Neuron (in vitro differentiated cells): ENCODE measurements at regions not wholly inside any gene's neighbourhood (a gene's known extent, or its start where the extent isn't known, plus 50 kb on each side); places are given as distances from the start of the nearest gene placed in this dataset.

Source experiments
- H2AFZ ChIP-seq: one replicate; pipeline ENCODE4 v1.6.1; 2013; ENCODE audit warnings: low read depth, mild to moderate bottlenecking, inconsistent platforms, low read length, moderate library complexity
- H3K27me3 ChIP-seq: one replicate; pipeline ENCODE4 v1.6.1; 2013; ENCODE audit warnings: low read length; ENCODE audit not compliant: insufficient read depth
- H3K36me3 ChIP-seq: one replicate; pipeline ENCODE4 v1.6.1; 2013; ENCODE audit warnings: low read length; ENCODE audit not compliant: insufficient read depth
- H3K4me1 ChIP-seq: one replicate; pipeline ENCODE4 v1.6.1; 2013; ENCODE audit warnings: low read length; ENCODE audit not compliant: insufficient read depth
- H3K4me3 ChIP-seq: 2 replicates; pipeline ENCODE4 v1.5.1; 2013; ENCODE audit warnings: mild to moderate bottlenecking, low read length, moderate library complexity
- H3K9me3 ChIP-seq: one replicate; pipeline ENCODE4 v1.6.1; 2013; ENCODE audit warnings: low read length

GRCh38 chr10:123446449-123447156 lies 219.6 kb upstream of the GPR26 start:
- no peaks in the 10 kb centered on the region for H3K27me3 ChIP-seq
- no peak overlapping the region for H3K4me3 ChIP-seq
- H3K4me1 ChIP-seq = peaks cover 3% of the 10 kb centered on the region
- H3K9me3 ChIP-seq = no peaks in the 10 kb centered on the region
- H3K36me3 ChIP-seq = no peaks in the 10 kb centered on the region
- H2AFZ ChIP-seq = no peak overlapping the region

DNA sequence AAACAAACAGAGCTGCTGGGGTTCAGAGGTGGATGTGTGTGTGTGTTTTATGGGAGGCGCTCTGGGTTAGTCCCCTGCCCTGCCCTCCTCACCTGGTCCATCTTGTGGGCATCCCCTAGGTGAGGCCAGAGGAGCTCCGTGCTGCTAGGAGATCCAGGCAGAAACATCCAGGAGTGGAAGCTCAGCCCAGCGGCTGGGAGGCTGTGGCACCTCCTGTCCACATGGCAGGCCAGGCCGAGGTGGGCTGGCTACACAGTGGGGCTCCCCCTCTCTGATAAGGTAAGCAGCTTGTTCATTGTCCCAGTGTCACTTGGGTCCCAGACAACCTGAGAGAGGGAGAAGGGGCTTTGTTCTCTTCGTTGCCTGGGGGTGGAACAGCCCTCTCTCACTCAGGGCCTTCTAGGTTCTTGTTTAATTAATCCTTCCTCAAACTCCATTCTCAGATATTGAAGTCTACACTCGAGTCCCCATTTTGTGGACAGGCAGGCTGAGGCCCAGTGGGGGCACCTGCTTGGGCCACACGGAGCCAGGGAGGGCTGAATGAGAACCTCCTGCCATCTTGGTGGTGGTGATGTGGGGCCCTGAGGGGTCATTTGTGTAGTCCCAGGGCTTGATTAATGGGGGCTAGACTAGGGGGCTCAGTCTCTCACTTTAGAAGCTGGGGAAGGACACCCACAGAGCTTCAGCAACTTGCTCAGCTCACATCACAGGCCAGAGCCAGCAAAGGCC lies 216.8 kb upstream of the GPR26 start:
- H3K27me3 ChIP-seq = no peaks in the 10 kb centered on the region
- no peak overlapping the region for H3K4me3 ChIP-seq
- no peaks in the 10 kb centered on the region for H3K4me1 ChIP-seq
- H2AFZ ChIP-seq = no peak overlapping the region
- H3K9me3 ChIP-seq = no peaks in the 10 kb centered on the region
- H3K36me3 ChIP-seq = no peaks in the 10 kb centered on the region

DNA sequence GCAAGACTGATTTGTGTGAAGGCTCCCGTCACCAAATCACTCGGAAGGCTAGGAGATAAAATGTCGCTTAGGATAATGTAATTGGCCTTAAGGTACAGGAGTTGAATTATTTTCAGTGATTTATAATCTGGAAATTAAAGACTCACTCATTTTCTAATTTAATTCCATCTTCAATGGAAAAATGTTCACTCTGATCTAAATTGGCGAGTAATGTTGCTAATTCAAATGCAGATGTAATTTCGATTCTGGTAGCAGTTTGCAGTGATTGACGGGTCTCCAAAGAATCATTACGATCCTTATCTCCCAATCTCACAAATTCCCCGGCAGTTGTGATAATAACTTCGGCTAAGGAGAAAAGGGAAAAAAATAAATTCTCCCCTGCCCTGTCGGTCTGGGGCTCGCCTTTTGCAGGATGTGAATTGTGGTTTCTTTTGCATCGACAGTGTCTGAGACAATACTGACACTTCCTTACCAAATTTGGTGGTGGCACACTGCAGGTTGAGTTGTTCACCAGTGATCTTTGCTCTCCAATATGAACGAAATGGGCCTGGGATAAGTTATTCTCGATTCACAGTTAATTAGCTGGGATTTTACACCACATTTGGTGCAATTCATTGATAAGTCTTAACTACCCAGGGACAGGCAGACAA lies 215.1 kb upstream of the GPR26 start:
- Histone ChIP-seq H3K36me3 (no peaks in the 10 kb centered on the region), H3K4me1 (no peaks in the 10 kb centered on the region), H2AFZ (no peak overlapping the region), H3K9me3 (no peaks in the 10 kb centered on the region), H3K4me3 (no peak overlapping the region), H3K27me3 (no peaks in the 10 kb centered on the region)

DNA sequence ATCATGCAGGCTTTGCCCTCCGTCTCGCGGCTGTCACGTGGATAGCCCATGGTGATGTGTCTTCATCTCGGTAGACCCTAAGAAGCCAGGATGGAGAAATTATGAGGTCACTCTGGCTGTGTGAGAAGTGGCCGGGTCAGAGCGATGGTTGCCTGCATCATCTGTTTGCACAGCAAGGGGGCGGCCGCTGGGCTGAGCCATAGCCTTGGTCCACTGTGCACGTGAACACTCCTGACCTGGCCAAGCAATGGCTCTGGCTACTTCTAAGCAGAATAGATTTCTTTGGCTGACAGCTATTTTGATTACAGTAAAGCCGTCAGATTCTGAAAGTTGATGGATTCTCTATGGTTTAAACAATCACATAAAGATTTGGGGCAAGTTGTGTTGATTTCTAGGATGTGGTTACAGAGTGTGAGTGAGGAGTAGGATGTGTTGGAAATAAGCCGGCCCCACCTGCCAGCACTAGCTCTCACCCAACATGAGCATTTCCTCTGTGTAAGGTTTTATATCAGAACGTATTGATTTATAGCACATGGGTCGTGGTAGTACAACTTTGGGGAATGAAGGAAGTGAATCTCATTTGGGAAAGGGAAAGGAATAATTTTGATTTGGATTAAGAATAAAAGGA lies 214.4 kb upstream of the GPR26 start:
- H3K27me3 ChIP-seq = no peaks in the 10 kb centered on the region
- no peak overlapping the region for H3K4me3 ChIP-seq
- no peaks in the 10 kb centered on the region for H3K36me3 ChIP-seq
- H3K4me1 ChIP-seq = no peaks in the 10 kb centered on the region
- no peak overlapping the region for H2AFZ ChIP-seq
- H3K9me3 ChIP-seq = no peaks in the 10 kb centered on the region

- H2AFZ ChIP-seq = no peak overlapping the region
- no peaks in the 10 kb centered on the region for H3K36me3 ChIP-seq
- no peaks in the 10 kb centered on the region for H3K9me3 ChIP-seq
- no peaks in the 10 kb centered on the region for H3K27me3 ChIP-seq
- no peaks in the 10 kb centered on the region for H3K4me1 ChIP-seq
- H3K4me3 ChIP-seq = no peak overlapping the region
Measured at GRCh38 chr10:123454987-123455386, 211.2 kb upstream of the GPR26 start.

DNA sequence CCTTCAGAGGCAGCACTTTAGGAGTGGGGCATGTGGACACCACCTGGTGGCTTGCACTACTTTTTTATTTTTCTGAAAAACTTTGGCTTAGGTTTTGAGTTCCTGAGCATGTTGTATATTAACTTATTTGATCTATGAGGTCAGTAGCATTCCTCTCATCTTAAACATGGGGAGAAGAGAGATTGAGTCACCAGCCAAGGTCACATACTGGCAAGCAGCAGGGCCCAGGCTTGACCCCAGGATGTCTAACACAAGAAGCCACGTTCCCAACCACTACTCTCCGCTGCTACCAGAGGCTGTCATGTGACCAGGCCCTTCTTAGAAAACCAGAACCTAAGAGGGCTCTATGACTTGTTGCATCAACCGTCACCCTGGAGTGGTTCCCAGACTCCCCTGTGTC lies 210.3 kb upstream of the GPR26 start:
- no peaks in the 10 kb centered on the region for H3K36me3 ChIP-seq
- no peak overlapping the region for H2AFZ ChIP-seq
- H3K4me3 ChIP-seq = no peak overlapping the region
- H3K9me3 ChIP-seq = no peaks in the 10 kb centered on the region
- no peaks in the 10 kb centered on the region for H3K27me3 ChIP-seq
- H3K4me1 ChIP-seq = no peaks in the 10 kb centered on the region

GRCh38 chr10:123458933-123459332 lies 207.2 kb upstream of the GPR26 start:
- no peaks in the 10 kb centered on the region for H3K36me3 ChIP-seq
- H2AFZ ChIP-seq = no peak overlapping the region
- H3K4me1 ChIP-seq = no peaks in the 10 kb centered on the region
- no peaks in the 10 kb centered on the region for H3K9me3 ChIP-seq
- no peaks in the 10 kb centered on the region for H3K27me3 ChIP-seq
- no peak overlapping the region for H3K4me3 ChIP-seq

- H3K9me3 ChIP-seq = no peaks in the 10 kb centered on the region
- H3K36me3 ChIP-seq = no peaks in the 10 kb centered on the region
- no peaks in the 10 kb centered on the region for H3K27me3 ChIP-seq
- no peaks in the 10 kb centered on the region for H3K4me1 ChIP-seq
- no peak overlapping the region for H3K4me3 ChIP-seq
- no peak overlapping the region for H2AFZ ChIP-seq
Measured at GRCh38 chr10:123459371-123460091, 206.6 kb upstream of the GPR26 start.

- Histone ChIP-seq H3K27me3 (no peaks in the 10 kb centered on the region), H3K4me1 (no peaks in the 10 kb centered on the region), H3K4me3 (no peak overlapping the region), H3K9me3 (no peaks in the 10 kb centered on the region), H2AFZ (no peak overlapping the region), H3K36me3 (no peaks in the 10 kb centered on the region)
Measured at GRCh38 chr10:123462246-123462645, 203.9 kb upstream of the GPR26 start.

DNA sequence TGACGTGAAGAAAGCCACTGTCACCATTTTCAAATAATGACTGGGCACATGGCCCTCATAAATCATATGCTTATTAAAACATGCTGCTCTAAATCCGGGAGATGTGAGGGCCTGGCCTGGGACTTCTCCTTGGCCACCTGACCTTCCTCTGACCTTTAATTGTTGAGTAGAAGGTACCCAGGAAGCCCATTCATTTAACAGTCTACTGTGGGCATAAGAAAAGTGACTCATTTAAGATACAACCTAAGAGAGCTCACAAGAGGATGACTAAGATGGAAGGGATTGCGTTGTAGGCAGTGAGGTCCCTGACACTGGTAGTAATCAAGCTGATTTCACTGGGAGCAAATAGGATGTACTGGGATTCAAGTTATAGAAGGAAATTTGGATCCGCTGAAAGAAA lies 203.4 kb upstream of the GPR26 start:
- H3K9me3 ChIP-seq = no peaks in the 10 kb centered on the region
- H3K36me3 ChIP-seq = no peaks in the 10 kb centered on the region
- no peaks in the 10 kb centered on the region for H3K27me3 ChIP-seq
- H2AFZ ChIP-seq = no peak overlapping the region
- H3K4me3 ChIP-seq = no peak overlapping the region
- H3K4me1 ChIP-seq = no peaks in the 10 kb centered on the region

DNA sequence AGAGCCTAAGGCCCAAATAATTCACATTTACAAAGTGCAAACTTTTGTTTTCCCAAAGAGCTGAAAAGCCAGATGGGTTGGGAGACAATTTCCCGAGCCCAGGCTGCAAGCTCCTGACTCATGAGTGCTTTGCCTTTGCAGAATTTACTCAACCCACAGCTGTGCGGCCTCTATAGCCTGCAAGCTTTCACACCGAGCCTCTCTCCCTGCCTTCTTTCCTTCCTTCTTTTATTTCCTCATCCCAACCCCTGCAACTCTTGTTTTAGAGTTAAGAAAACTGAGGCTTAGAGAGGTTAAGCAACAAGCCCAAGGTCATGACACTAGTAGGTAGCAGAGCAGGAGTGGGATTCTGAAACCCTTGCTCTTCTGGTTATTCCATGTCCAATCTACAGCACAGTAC lies 203.0 kb upstream of the GPR26 start:
- Histone ChIP-seq H3K27me3 (no peaks in the 10 kb centered on the region), H3K4me3 (no peak overlapping the region), H3K4me1 (no peaks in the 10 kb centered on the region), H3K9me3 (no peaks in the 10 kb centered on the region), H3K36me3 (no peaks in the 10 kb centered on the region), H2AFZ (no peak overlapping the region)

DNA sequence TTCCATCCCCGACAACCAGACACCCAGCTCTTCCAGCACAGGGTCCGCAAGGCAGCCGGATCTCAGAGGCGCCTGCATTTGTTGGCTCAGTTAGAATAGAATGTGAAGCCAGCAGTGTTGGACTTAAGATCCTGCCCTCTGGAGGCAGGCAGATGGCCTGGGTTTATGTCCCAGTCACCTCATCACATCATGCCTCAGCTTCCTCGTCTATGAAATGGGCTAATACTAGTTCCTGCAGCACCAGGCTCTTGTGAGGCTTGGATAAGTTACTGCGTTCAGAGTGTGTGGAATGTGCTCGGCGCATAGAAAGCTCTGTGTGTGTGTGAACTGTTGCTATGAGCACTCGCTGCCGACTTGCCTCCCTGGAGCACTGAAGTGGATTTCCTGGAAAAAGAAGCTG lies 202.5 kb upstream of the GPR26 start:
- no peak overlapping the region for H3K4me3 ChIP-seq
- no peaks in the 10 kb centered on the region for H3K27me3 ChIP-seq
- H3K36me3 ChIP-seq = no peaks in the 10 kb centered on the region
- H3K9me3 ChIP-seq = no peaks in the 10 kb centered on the region
- H2AFZ ChIP-seq = no peak overlapping the region
- no peaks in the 10 kb centered on the region for H3K4me1 ChIP-seq
